ENCODE measurements at regions not wholly inside any gene's neighbourhood (a gene's known extent, or its start where the extent isn't known, plus 50 kb on each side); places are given as distances from the start of the nearest gene placed in this dataset.

DNA sequence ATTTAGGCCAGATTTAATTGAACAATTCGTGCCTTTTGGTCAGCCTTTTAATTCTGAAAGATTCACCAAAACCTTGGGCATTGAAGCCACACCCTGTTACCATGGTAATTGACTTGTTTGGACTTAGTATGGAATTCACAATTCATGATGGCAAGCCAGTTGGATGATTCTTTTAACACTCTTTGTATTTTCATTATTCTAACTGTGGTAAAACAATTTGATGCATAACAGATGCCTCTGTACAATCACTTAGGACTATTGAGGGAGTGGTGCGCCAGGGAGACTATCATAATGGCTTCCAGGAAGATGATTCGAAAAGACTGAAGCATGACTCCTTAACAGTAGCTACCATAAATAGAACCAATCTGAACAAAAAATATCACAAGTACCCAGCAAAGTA, 381.1 kb upstream of the ADAMTS16 start:
- Histone ChIP-seq H3K27me3 (ENCODE audit: control insufficient read depth in 2 of 2, insufficient read depth in 2 of 2, low read length in 2 of 2) (no peaks in the 10 kb centered on the region), H3K4me1 (ENCODE audit: control insufficient read depth in 2 of 2, insufficient read depth in 2 of 2, low read length in 2 of 2) (no peaks in the 10 kb centered on the region), H3K4me3 (ENCODE audit: low read length in 2 of 2) (no peak overlapping the region), H3K36me3 (ENCODE audit: control insufficient read depth in 2 of 2, insufficient read depth in 2 of 2, low read length in 2 of 2) (no peaks in the 10 kb centered on the region), H3K9ac (ENCODE audit: low read depth in 1 of 2, low read length in 2 of 2) (no peak overlapping the region), H3K27ac (ENCODE audit: low read depth in 2 of 2, low read length in 2 of 2) (no peak overlapping the region), H3K9me3 (ENCODE audit: control insufficient read depth in 2 of 2, low read length in 2 of 2) (peaks cover 0 to 2% of the 10 kb centered on the region in 2 donors)

DNA sequence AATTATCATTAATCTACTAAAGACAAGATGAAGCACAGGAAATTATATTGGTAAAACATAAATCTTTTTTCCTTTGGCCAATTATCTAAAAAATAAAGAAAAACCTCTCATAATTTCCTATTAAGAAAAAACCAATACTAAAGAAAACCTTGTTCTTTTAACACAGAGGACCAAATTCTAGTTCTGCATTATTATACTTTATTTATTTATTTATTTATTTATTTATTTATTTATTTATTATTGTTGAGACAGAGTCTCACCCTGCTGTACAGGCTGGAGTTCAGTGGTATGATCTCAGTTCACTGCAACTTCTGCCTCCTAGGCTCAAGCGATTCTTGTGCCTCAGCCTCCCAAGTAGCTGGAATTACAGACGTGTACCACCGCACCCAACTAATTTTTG, 377.8 kb upstream of the ADAMTS16 start:
- H3K27me3 ChIP-seq (ENCODE audit: control insufficient read depth in 2 of 2, insufficient read depth in 2 of 2, low read length in 2 of 2), result no peaks in the 10 kb centered on the region
- no peak overlapping the region for H3K9ac ChIP-seq (ENCODE audit: low read depth in 1 of 2, low read length in 2 of 2)
- H3K36me3 ChIP-seq (ENCODE audit: control insufficient read depth in 2 of 2, insufficient read depth in 2 of 2, low read length in 2 of 2), result no peaks in the 10 kb centered on the region
- H3K4me1 ChIP-seq (ENCODE audit: control insufficient read depth in 2 of 2, insufficient read depth in 2 of 2, low read length in 2 of 2), result no peaks in the 10 kb centered on the region
- no peak overlapping the region for H3K27ac ChIP-seq (ENCODE audit: low read depth in 2 of 2, low read length in 2 of 2)
- H3K4me3 ChIP-seq (ENCODE audit: low read length in 2 of 2), result no peak overlapping the region
- peaks cover 0 to 5% of the 10 kb centered on the region in 2 donors for H3K9me3 ChIP-seq (ENCODE audit: control insufficient read depth in 2 of 2, low read length in 2 of 2)

DNA sequence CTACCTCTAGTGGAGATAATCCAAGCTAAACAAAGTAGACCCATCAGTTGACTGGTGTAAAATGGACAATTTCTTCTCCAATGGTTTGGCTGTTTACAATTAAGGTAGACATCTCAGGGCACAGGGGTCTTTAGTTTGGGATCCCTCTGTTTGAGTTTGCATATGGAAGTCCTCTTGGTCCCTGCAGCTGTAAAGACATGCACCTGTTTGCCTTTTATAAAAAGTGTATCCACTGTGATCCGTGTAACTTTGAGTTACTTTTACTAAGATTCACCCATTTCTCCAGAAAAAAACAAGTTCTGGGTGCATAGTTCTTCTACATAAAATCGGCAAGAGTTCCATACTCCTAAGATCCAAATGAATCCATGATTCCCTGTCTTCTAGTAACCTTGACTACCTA, 374.7 kb upstream of the ADAMTS16 start:
- no peak overlapping the region for H3K4me3 ChIP-seq (ENCODE audit: low read length in 2 of 2)
- H3K4me1 ChIP-seq (ENCODE audit: control insufficient read depth in 2 of 2, insufficient read depth in 2 of 2, low read length in 2 of 2), result no peaks in the 10 kb centered on the region
- no peaks in the 10 kb centered on the region for H3K27me3 ChIP-seq (ENCODE audit: control insufficient read depth in 2 of 2, insufficient read depth in 2 of 2, low read length in 2 of 2)
- no peaks in the 10 kb centered on the region for H3K36me3 ChIP-seq (ENCODE audit: control insufficient read depth in 2 of 2, insufficient read depth in 2 of 2, low read length in 2 of 2)
- H3K9me3 ChIP-seq (ENCODE audit: control insufficient read depth in 2 of 2, low read length in 2 of 2), result peaks cover 0 to 2% of the 10 kb centered on the region in 2 donors
- H3K9ac ChIP-seq (ENCODE audit: low read depth in 1 of 2, low read length in 2 of 2), result no peak overlapping the region
- H3K27ac ChIP-seq (ENCODE audit: low read depth in 2 of 2, low read length in 2 of 2), result no peak overlapping the region

DNA sequence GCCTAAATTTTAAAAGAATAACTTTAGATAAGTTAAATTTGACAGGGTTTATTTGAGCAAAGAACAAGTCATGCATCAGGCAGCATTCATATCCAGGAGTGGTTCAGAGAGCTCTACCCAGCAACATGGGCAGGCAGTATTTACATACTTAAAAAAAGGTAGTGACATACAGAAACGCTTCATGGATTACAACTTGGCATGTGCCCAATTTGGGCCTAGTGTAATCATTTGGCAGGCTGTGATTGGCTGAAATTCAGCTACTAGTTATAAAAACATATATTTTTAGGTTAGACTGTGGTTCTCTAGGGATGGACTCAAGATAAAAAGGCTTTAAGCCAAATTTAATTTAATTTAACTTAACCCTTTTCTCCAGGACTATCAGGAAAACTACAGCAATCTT, 374.0 kb upstream of the ADAMTS16 start:
- Histone ChIP-seq H3K27ac (ENCODE audit: low read depth in 2 of 2, low read length in 2 of 2) (no peak overlapping the region), H3K9ac (ENCODE audit: low read depth in 1 of 2, low read length in 2 of 2) (no peak overlapping the region), H3K4me3 (ENCODE audit: low read length in 2 of 2) (no peak overlapping the region), H3K36me3 (ENCODE audit: control insufficient read depth in 2 of 2, insufficient read depth in 2 of 2, low read length in 2 of 2) (no peaks in the 10 kb centered on the region), H3K9me3 (ENCODE audit: control insufficient read depth in 2 of 2, low read length in 2 of 2) (peaks cover 0 to 2% of the 10 kb centered on the region in 2 donors), H3K4me1 (ENCODE audit: control insufficient read depth in 2 of 2, insufficient read depth in 2 of 2, low read length in 2 of 2) (no peaks in the 10 kb centered on the region), H3K27me3 (ENCODE audit: control insufficient read depth in 2 of 2, insufficient read depth in 2 of 2, low read length in 2 of 2) (no peaks in the 10 kb centered on the region)

DNA sequence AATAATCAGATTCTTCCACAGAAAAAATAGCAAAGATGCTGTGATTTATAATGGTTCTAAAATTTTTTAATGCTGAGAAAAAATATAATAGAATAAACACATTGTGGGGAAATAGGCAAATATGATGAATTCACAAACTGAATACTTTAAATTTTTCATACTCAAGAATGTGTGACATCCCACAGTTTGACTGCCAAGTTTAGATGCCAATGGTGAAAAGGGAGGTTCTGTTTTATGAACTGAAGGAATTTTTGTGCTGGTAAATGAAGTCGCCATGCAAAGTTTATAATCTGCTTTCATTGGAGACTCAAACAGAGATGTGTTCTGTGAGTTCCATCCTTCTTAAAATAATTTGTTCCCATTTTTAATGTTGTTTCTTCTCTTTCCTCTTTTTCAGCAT, 367.5 kb upstream of the ADAMTS16 start:
- Histone ChIP-seq H3K4me3 (ENCODE audit: low read length in 2 of 2) (no peak overlapping the region), H3K4me1 (ENCODE audit: control insufficient read depth in 2 of 2, insufficient read depth in 2 of 2, low read length in 2 of 2) (no peaks in the 10 kb centered on the region), H3K36me3 (ENCODE audit: control insufficient read depth in 2 of 2, insufficient read depth in 2 of 2, low read length in 2 of 2) (no peaks in the 10 kb centered on the region), H3K27ac (ENCODE audit: low read depth in 2 of 2, low read length in 2 of 2) (no peak overlapping the region), H3K27me3 (ENCODE audit: control insufficient read depth in 2 of 2, insufficient read depth in 2 of 2, low read length in 2 of 2) (no peaks in the 10 kb centered on the region), H3K9me3 (ENCODE audit: control insufficient read depth in 2 of 2, low read length in 2 of 2) (no peaks in the 10 kb centered on the region), H3K9ac (ENCODE audit: low read depth in 1 of 2, low read length in 2 of 2) (no peak overlapping the region)

DNA sequence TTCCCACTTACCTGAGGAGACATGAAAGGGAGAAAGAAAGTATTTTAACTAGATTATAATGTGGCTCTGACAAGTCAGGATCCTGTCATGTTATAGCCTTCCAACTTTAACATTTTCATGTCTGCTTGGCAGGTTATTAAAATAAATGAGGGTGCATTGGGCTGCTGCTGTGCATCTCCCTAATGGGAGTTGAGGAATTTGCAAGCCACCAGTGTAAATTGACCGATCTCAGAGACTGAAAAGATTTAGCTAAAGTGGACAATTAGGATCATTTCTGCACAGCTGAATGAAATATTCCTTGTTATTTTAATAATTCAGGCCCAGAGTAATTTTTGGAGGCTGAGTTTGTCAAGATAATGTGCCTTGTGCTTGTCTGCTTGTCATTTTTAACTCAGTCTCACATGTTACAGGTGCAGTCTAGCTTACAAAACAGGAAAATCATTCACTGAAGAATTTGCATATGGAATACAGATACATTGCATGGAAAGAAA, 366.3 kb upstream of the ADAMTS16 start:
- Histone ChIP-seq H3K9ac (ENCODE audit: low read depth in 1 of 2, low read length in 2 of 2) (no peak overlapping the region), H3K27ac (ENCODE audit: low read depth in 2 of 2, low read length in 2 of 2) (no peak overlapping the region), H3K4me3 (ENCODE audit: low read length in 2 of 2) (no peak overlapping the region), H3K9me3 (ENCODE audit: control insufficient read depth in 2 of 2, low read length in 2 of 2) (no peaks in the 10 kb centered on the region), H3K27me3 (ENCODE audit: control insufficient read depth in 2 of 2, insufficient read depth in 2 of 2, low read length in 2 of 2) (no peaks in the 10 kb centered on the region), H3K4me1 (ENCODE audit: control insufficient read depth in 2 of 2, insufficient read depth in 2 of 2, low read length in 2 of 2) (no peaks in the 10 kb centered on the region), H3K36me3 (ENCODE audit: control insufficient read depth in 2 of 2, insufficient read depth in 2 of 2, low read length in 2 of 2) (no peaks in the 10 kb centered on the region)

DNA sequence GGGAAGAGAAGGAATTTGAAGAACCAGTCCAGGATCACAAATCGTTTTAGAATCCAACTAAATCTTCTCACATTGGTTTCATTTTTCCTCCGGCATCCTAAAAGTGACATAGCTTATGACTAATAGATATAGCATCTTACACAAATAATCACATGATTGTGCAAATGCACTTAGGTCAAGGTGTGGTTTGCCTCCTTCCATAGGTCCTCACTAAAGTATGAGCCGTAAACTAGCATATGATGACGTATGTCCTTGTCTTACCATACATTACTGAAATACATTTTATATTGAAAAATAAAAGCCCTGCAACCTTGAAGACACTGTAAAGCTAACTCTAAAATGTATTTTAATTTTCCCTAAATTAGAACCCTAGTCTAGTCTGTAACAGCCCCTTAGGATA, 362.7 kb upstream of the ADAMTS16 start:
- no peaks in the 10 kb centered on the region for H3K4me1 ChIP-seq (ENCODE audit: control insufficient read depth in 2 of 2, insufficient read depth in 2 of 2, low read length in 2 of 2)
- H3K4me3 ChIP-seq (ENCODE audit: low read length in 2 of 2), result no peak overlapping the region
- no peaks in the 10 kb centered on the region for H3K9me3 ChIP-seq (ENCODE audit: control insufficient read depth in 2 of 2, low read length in 2 of 2)
- no peak overlapping the region for H3K27ac ChIP-seq (ENCODE audit: low read depth in 2 of 2, low read length in 2 of 2)
- no peaks in the 10 kb centered on the region for H3K27me3 ChIP-seq (ENCODE audit: control insufficient read depth in 2 of 2, insufficient read depth in 2 of 2, low read length in 2 of 2)
- H3K36me3 ChIP-seq (ENCODE audit: control insufficient read depth in 2 of 2, insufficient read depth in 2 of 2, low read length in 2 of 2), result no peaks in the 10 kb centered on the region
- H3K9ac ChIP-seq (ENCODE audit: low read depth in 1 of 2, low read length in 2 of 2), result no peak overlapping the region

DNA sequence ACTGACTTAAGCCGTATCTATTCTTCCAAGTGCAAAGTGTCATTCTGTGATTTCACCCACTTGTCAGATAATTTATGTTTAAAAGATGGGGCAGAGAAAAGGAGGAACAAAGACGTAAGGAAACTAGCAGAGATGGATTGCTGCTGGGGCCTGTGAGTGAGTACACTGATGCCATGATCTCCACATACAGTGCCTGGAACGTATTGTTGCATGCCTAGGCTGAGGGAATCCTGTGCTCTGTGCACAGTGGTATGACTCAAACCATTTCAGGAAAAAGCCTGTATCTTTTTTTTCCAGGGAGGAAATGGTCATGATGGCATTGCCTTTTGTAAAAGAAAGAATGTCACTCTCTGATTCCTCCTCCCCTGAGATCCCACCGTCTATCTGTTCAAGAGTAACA, 359.5 kb upstream of the ADAMTS16 start:
- no peaks in the 10 kb centered on the region for H3K4me1 ChIP-seq (ENCODE audit: control insufficient read depth in 2 of 2, insufficient read depth in 2 of 2, low read length in 2 of 2)
- H3K9me3 ChIP-seq (ENCODE audit: control insufficient read depth in 2 of 2, low read length in 2 of 2), result peaks cover 0 to 5% of the 10 kb centered on the region in 2 donors
- no peak overlapping the region for H3K4me3 ChIP-seq (ENCODE audit: low read length in 2 of 2)
- no peak overlapping the region for H3K9ac ChIP-seq (ENCODE audit: low read depth in 1 of 2, low read length in 2 of 2)
- no peaks in the 10 kb centered on the region for H3K27me3 ChIP-seq (ENCODE audit: control insufficient read depth in 2 of 2, insufficient read depth in 2 of 2, low read length in 2 of 2)
- H3K36me3 ChIP-seq (ENCODE audit: control insufficient read depth in 2 of 2, insufficient read depth in 2 of 2, low read length in 2 of 2), result no peaks in the 10 kb centered on the region
- H3K27ac ChIP-seq (ENCODE audit: low read depth in 2 of 2, low read length in 2 of 2), result no peak overlapping the region

DNA sequence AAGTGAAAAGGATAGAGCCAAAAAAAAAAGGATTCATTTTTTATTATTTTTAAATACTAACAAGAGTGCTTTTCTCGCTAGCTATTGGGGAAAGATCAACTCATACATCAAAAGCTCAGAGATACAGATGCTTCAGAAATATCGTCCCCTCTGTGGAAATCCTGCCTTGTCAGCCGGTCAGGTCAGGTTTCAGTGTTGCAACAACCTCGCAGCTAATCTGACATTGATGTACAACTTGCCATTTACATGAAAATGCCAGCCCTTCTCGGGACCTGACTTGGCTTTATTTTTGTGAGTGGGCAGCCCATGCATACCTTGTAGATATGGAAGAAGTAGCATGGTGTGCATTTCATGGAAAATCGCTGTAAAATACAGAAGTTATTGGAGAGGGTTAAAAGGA, 358.8 kb upstream of the ADAMTS16 start:
- no peak overlapping the region for H3K27ac ChIP-seq (ENCODE audit: low read depth in 2 of 2, low read length in 2 of 2)
- no peak overlapping the region for H3K4me3 ChIP-seq (ENCODE audit: low read length in 2 of 2)
- H3K9ac ChIP-seq (ENCODE audit: low read depth in 1 of 2, low read length in 2 of 2), result no peak overlapping the region
- H3K9me3 ChIP-seq (ENCODE audit: control insufficient read depth in 2 of 2, low read length in 2 of 2), result peaks cover 0 to 5% of the 10 kb centered on the region in 2 donors
- H3K36me3 ChIP-seq (ENCODE audit: control insufficient read depth in 2 of 2, insufficient read depth in 2 of 2, low read length in 2 of 2), result no peaks in the 10 kb centered on the region
- no peaks in the 10 kb centered on the region for H3K27me3 ChIP-seq (ENCODE audit: control insufficient read depth in 2 of 2, insufficient read depth in 2 of 2, low read length in 2 of 2)
- no peaks in the 10 kb centered on the region for H3K4me1 ChIP-seq (ENCODE audit: control insufficient read depth in 2 of 2, insufficient read depth in 2 of 2, low read length in 2 of 2)

DNA sequence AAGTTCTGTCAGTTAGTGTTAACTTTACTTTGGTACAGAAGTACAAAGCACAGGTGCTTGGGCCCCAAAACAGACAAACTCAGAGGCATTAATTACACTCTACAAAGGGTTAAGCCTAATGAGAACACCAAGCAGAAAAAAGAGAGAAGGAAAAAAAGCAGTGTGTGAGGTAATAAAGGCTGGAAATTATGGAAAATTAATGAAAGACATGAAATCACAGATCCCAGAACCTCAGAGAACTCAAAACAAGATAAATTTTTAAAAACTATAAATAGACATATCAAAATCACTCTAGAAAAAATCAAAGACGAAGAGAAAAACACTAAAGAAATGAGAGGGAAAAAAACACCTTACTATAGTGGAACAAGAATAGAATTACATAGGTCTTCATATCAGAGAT, 354.2 kb upstream of the ADAMTS16 start:
- Histone ChIP-seq H3K4me3 (ENCODE audit: low read length in 2 of 2) (no peak overlapping the region), H3K27me3 (ENCODE audit: control insufficient read depth in 2 of 2, insufficient read depth in 2 of 2, low read length in 2 of 2) (no peaks in the 10 kb centered on the region), H3K9me3 (ENCODE audit: control insufficient read depth in 2 of 2, low read length in 2 of 2) (peaks cover 3 to 5% of the 10 kb centered on the region in 2 donors), H3K4me1 (ENCODE audit: control insufficient read depth in 2 of 2, insufficient read depth in 2 of 2, low read length in 2 of 2) (no peaks in the 10 kb centered on the region), H3K9ac (ENCODE audit: low read depth in 1 of 2, low read length in 2 of 2) (no peak overlapping the region), H3K27ac (ENCODE audit: low read depth in 2 of 2, low read length in 2 of 2) (no peak overlapping the region), H3K36me3 (ENCODE audit: control insufficient read depth in 2 of 2, insufficient read depth in 2 of 2, low read length in 2 of 2) (no peaks in the 10 kb centered on the region)

DNA sequence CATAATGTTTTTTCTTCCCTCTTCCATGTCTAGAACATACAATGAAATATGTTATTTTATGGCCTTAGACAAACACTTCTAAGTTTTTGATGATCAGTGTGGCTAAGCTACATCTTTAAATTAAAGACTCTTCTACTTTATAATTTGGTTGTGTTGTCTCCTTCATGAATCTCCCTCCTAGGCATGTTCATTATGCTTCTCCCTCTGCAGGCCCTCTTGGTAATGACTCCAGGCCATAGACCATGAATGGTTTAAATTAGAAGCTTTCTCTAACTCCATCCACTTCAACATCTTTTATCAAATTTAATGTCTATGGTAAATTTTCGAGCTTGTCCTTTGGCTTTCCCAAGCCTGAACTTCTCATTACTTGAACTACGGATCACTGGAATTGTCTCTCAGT, 342.7 kb upstream of the ADAMTS16 start:
- Histone ChIP-seq H3K27me3 (ENCODE audit: control insufficient read depth in 2 of 2, insufficient read depth in 2 of 2, low read length in 2 of 2) (no peaks in the 10 kb centered on the region), H3K27ac (ENCODE audit: low read depth in 2 of 2, low read length in 2 of 2) (no peak overlapping the region), H3K36me3 (ENCODE audit: control insufficient read depth in 2 of 2, insufficient read depth in 2 of 2, low read length in 2 of 2) (no peaks in the 10 kb centered on the region), H3K9me3 (ENCODE audit: control insufficient read depth in 2 of 2, low read length in 2 of 2) (peaks cover 0 to 3% of the 10 kb centered on the region in 2 donors), H3K4me3 (ENCODE audit: low read length in 2 of 2) (no peak overlapping the region), H3K4me1 (ENCODE audit: control insufficient read depth in 2 of 2, insufficient read depth in 2 of 2, low read length in 2 of 2) (no peaks in the 10 kb centered on the region), H3K9ac (ENCODE audit: low read depth in 1 of 2, low read length in 2 of 2) (no peak overlapping the region)
